Liver (tissue), 8 donors: ENCODE measurements at regions not wholly inside any gene's neighbourhood (a gene's known extent, or its start where the extent isn't known, plus 50 kb on each side); places are given as distances from the start of the nearest gene placed in this dataset.

Experiments used
- DNase-seq: peaks from one replicate; pipeline ENCODE4 v3.0.0-alpha.2; 2017; ENCODE audit warnings: low spot score
- H3K27ac ChIP-seq, 2 donors: one replicate each; pipeline ENCODE4 v1.7.0; 2013; ENCODE audit warnings: inconsistent platforms in 2 of 2, low read length in 2 of 2, control low read depth in 1 of 2, low read depth in 1 of 2, mild to moderate bottlenecking in 1 of 2
- H3K27me3 ChIP-seq, 4 donors: one replicate each; pipeline versions ENCODE4 v1.6.1 to v1.7.0; 2013; ENCODE audit warnings: low read length in 3 of 4, inconsistent platforms in 1 of 4, mild to moderate bottlenecking in 1 of 4, moderate library complexity in 1 of 4; ENCODE audit not compliant: control insufficient read depth in 4 of 4, insufficient read depth in 4 of 4
- H3K36me3 ChIP-seq, 4 donors: one replicate each; pipeline versions ENCODE4 v1.6.1 to v1.7.0; 2013; ENCODE audit warnings: low read length in 3 of 4, mild to moderate bottlenecking in 3 of 4, low read depth in 1 of 4, moderate library complexity in 1 of 4; ENCODE audit not compliant: control insufficient read depth in 4 of 4, insufficient read depth in 3 of 4
- H3K4me1 ChIP-seq, 4 donors: one replicate each; pipeline versions ENCODE4 v1.6.1 to v1.7.0; 2013; ENCODE audit warnings: low read length in 3 of 4, mild to moderate bottlenecking in 3 of 4, moderate library complexity in 1 of 4; ENCODE audit not compliant: control insufficient read depth in 4 of 4, insufficient read depth in 4 of 4
- H3K4me3 ChIP-seq, 3 donors: one replicate each; pipeline versions ENCODE4 v1.6.1 to v1.7.0; 2013; ENCODE audit warnings: low read length in 3 of 3, control low read depth in 1 of 3, low read depth in 1 of 3, mild to moderate bottlenecking in 1 of 3
- H3K9ac ChIP-seq, 2 donors: one replicate each; pipeline ENCODE4 v1.7.0; 2013; ENCODE audit warnings: low read length in 2 of 2, mild to moderate bottlenecking in 2 of 2, moderate library complexity in 2 of 2, control low read depth in 1 of 2, low read depth in 1 of 2
- H3K9me3 ChIP-seq, 4 donors: one replicate each; pipeline versions ENCODE4 v1.6.1 to v1.7.0; 2013; ENCODE audit warnings: low read length in 3 of 4; ENCODE audit not compliant: control insufficient read depth in 4 of 4
- ATF3 ChIP-seq: IDR thresholded peaks from 2 replicates; pipeline ENCODE4 v1.6.1; 2016; ENCODE audit warnings: antibody characterized with exemption
- CTCF ChIP-seq: fragments of 150-350 bp; IDR thresholded peaks from 2 replicates; pipeline ENCODE4 v1.5.1; 2017; ENCODE audit warnings: improper control_type of control experiment, low read depth, low read length; ENCODE audit not compliant: missing input control
- EGR1 ChIP-seq, 2 donors: IDR thresholded peaks; 2 replicates each; pipeline ENCODE4 v1.6.1; 2016 to 2018; ENCODE audit warnings: antibody characterized with exemption in 2 of 2, low read depth in 2 of 2
- FOXA1 ChIP-seq: IDR thresholded peaks from 2 replicates; pipeline ENCODE4 v1.6.1; 2016; ENCODE audit warnings: antibody characterized with exemption
- FOXA2 ChIP-seq: IDR thresholded peaks from 2 replicates; pipeline ENCODE4 v1.6.1; 2016; ENCODE audit warnings: antibody characterized with exemption
- GABPA ChIP-seq, 2 donors: IDR thresholded peaks in 1 of 2; conservative IDR thresholded peaks in 1 of 2; 2 replicates each; pipeline ENCODE4 v1.6.1; 2016; ENCODE audit warnings: antibody characterized with exemption in 2 of 2, mild to moderate bottlenecking in 1 of 2, moderate library complexity in 1 of 2
- HNF4A ChIP-seq, 2 donors: conservative IDR thresholded peaks; 2 replicates each; pipeline ENCODE4 v1.6.1; 2016; ENCODE audit warnings: antibody characterized with exemption in 2 of 2, mild to moderate bottlenecking in 2 of 2
- HNF4G ChIP-seq: IDR thresholded peaks from 2 replicates; pipeline ENCODE4 v1.6.1; 2016; ENCODE audit warnings: antibody characterized with exemption
- JUND ChIP-seq, 2 donors: IDR thresholded peaks; 2 replicates each; pipeline ENCODE4 v1.6.1; 2016; ENCODE audit warnings: antibody characterized with exemption in 2 of 2
- NR2F2 ChIP-seq: IDR thresholded peaks from 2 replicates; pipeline ENCODE4 v1.6.1; 2016; ENCODE audit warnings: antibody characterized with exemption
- RAD21 ChIP-seq, 2 donors: IDR thresholded peaks; 2 replicates each; pipeline ENCODE4 v1.6.1; 2016; ENCODE audit warnings: antibody characterized with exemption in 2 of 2, mild to moderate bottlenecking in 2 of 2
- RXRA ChIP-seq, 2 donors: IDR thresholded peaks; 2 replicates each; pipeline ENCODE4 v1.6.1; 2017 to 2018; ENCODE audit warnings: antibody characterized with exemption in 2 of 2, mild to moderate bottlenecking in 1 of 2
- SP1 ChIP-seq: IDR thresholded peaks from 2 replicates; pipeline ENCODE4 v1.6.1; 2018; ENCODE audit warnings: antibody characterized with exemption, mild to moderate bottlenecking
- TAF1 ChIP-seq: conservative IDR thresholded peaks from 2 replicates; pipeline ENCODE4 v1.6.1; 2016; ENCODE audit warnings: antibody characterized with exemption, mild to moderate bottlenecking
- YY1 ChIP-seq: IDR thresholded peaks from 2 replicates; pipeline ENCODE4 v1.6.1; 2016; ENCODE audit warnings: antibody characterized with exemption, mild to moderate bottlenecking
- ZBTB33 ChIP-seq: IDR thresholded peaks from 2 replicates; pipeline ENCODE4 v1.6.1; 2016; ENCODE audit warnings: antibody characterized with exemption
- WGBS: extraction: QIAGEN DNeasy Blood & Tissue Kit; methylation state at CpG from one replicate; pipeline ENCODE4 v1.1.7; 2013; 5-methylcytosine and 5-hydroxymethylcytosine counted together
- donor health status: healthy.
- donor health status: healthy.
- donor health status: healthy.
- donor health status: healthy.
- donor health status: healthy.

GRCh38 chr2:81171447-81171846 lies 866.9 kb upstream of the LRRTM1 start (continued):
- TF ChIP-seq ATF3 (no peak), GABPA (IDR thresholded peaks at IDR 0.05 in 1 of 2, conservative IDR thresholded peaks at IDR 0.05 in 1 of 2) (no peak), FOXA2 (no peak), RAD21 (IDR thresholded peaks at IDR 0.05) (no peak), NR2F2 (no peak), FOXA1 (no peak), RXRA (IDR thresholded peaks at IDR 0.05) (no peak), CTCF (no peak), YY1 (no peak), SP1 (no peak)

- H3K4me1 ChIP-seq = no peaks in the 10 kb centered on the region
- DNase-seq = no peak
- H3K36me3 ChIP-seq = no peaks in the 10 kb centered on the region
- H3K27me3 ChIP-seq = peaks cover 0 to 3% (median 0%) of the 10 kb centered on the region in 4 donors
- no peak overlapping the region for H3K9ac ChIP-seq
- no peak overlapping the region for H3K27ac ChIP-seq
- TF ChIP-seq EGR1 (IDR thresholded peaks at IDR 0.05; ENCODE audit: low read depth in 2 of 2) (no peak), RAD21 (IDR thresholded peaks at IDR 0.05) (no peak), RXRA (IDR thresholded peaks at IDR 0.05) (no peak), TAF1 (no peak)
- no peaks in the 10 kb centered on the region for H3K9me3 ChIP-seq
- WGBS = 67% methylated on average over 3 of the region's 3 CpGs
- no peak overlapping the region for H3K4me3 ChIP-seq
Measured at GRCh38 chr2:81163583-81163982, 859.0 kb upstream of the LRRTM1 start.

- no peaks in the 10 kb centered on the region for H3K9me3 ChIP-seq
- H3K4me3 ChIP-seq = no peak overlapping the region
- no peak overlapping the region for H3K27ac ChIP-seq
- no peak overlapping the region for H3K9ac ChIP-seq
- WGBS = 69% methylated on average over 5 of the region's 5 CpGs
- peaks cover 0 to 3% (median 0%) of the 10 kb centered on the region in 4 donors for H3K27me3 ChIP-seq
- no peaks in the 10 kb centered on the region for H3K36me3 ChIP-seq
- no peak for DNase-seq
- H3K4me1 ChIP-seq = no peaks in the 10 kb centered on the region
- no peak for TF ChIP-seq ZBTB33
- no peak for TF ChIP-seq HNF4G
- TF ChIP-seq TAF1 = no peak
- TF ChIP-seq RXRA (IDR thresholded peaks at IDR 0.05) = no peak
- TF ChIP-seq JUND (IDR thresholded peaks at IDR 0.05) = no peak
Measured at GRCh38 chr2:81158505-81158904, 854.0 kb upstream of the LRRTM1 start.

GRCh38 chr2:81148323-81148722 lies 843.8 kb upstream of the LRRTM1 start:
- no peaks in the 10 kb centered on the region for H3K4me1 ChIP-seq
- H3K27ac ChIP-seq = no peak overlapping the region
- TF ChIP-seq ZBTB33 (no peak), ATF3 (no peak), EGR1 (IDR thresholded peaks at IDR 0.05; ENCODE audit: low read depth in 2 of 2) (no peak), YY1 (no peak), RAD21 (IDR thresholded peaks at IDR 0.05) (no peak), HNF4G (no peak), GABPA (IDR thresholded peaks at IDR 0.05 in 1 of 2, conservative IDR thresholded peaks at IDR 0.05 in 1 of 2) (no peak), HNF4A (conservative IDR thresholded peaks at IDR 0.05) (no peak), JUND (IDR thresholded peaks at IDR 0.05) (no peak), RXRA (IDR thresholded peaks at IDR 0.05) (no peak), TAF1 (no peak), FOXA1 (no peak)
- no peaks in the 10 kb centered on the region for H3K9me3 ChIP-seq
- no peak for DNase-seq
- peaks cover 0 to 3% (median 0%) of the 10 kb centered on the region in 4 donors for H3K27me3 ChIP-seq
- WGBS = 79% methylated on average over 4 of the region's 4 CpGs
- no peak overlapping the region for H3K4me3 ChIP-seq
- no peaks in the 10 kb centered on the region for H3K36me3 ChIP-seq
- no peak overlapping the region for H3K9ac ChIP-seq
